Neuronal stem cell (in vitro differentiated cells): ENCODE measurements at regions not wholly inside any gene's neighbourhood (a gene's known extent, or its start where the extent isn't known, plus 50 kb on each side); places are given as distances from the start of the nearest gene placed in this dataset.

Experiments
- DNase-seq: peaks from one replicate; pipeline ENCODE4 v3.0.0-alpha.2; 2013; ENCODE audit warnings: low spot score
- H2AFZ ChIP-seq: one replicate; pipeline ENCODE4 v1.6.1; 2013; ENCODE audit warnings: mild to moderate bottlenecking, low read length, inconsistent platforms
- H2AK5ac ChIP-seq: 2 replicates; pipeline ENCODE4 v1.6.1; 2013; ENCODE audit warnings: low read depth, mild to moderate bottlenecking, inconsistent platforms, low read length, moderate library complexity, mixed read lengths
- H2BK120ac ChIP-seq: 2 replicates; pipeline ENCODE4 v1.6.1; 2013; ENCODE audit warnings: low read depth, mild to moderate bottlenecking, inconsistent platforms, low read length, moderate library complexity, mixed read lengths
- H2BK12ac ChIP-seq: one replicate; pipeline ENCODE4 v1.6.1; 2013; ENCODE audit warnings: low read length, inconsistent platforms
- H2BK15ac ChIP-seq: 2 replicates; pipeline ENCODE4 v1.6.1; 2013; ENCODE audit warnings: mild to moderate bottlenecking, low read length, inconsistent platforms, mixed read lengths
- H2BK5ac ChIP-seq: one replicate; pipeline ENCODE4 v1.6.1; 2013; ENCODE audit warnings: inconsistent platforms, mild to moderate bottlenecking, low read length, moderate library complexity
- H3K14ac ChIP-seq: one replicate; pipeline ENCODE4 v1.6.1; 2013; ENCODE audit warnings: low read length, inconsistent platforms
- H3K18ac ChIP-seq: 2 replicates; pipeline ENCODE4 v1.6.1; 2013; ENCODE audit warnings: low read length, inconsistent platforms
- H3K23ac ChIP-seq: 2 replicates; pipeline ENCODE4 v1.6.1; 2013; ENCODE audit warnings: low read depth, mild to moderate bottlenecking, mixed read lengths, low read length, inconsistent platforms; ENCODE audit not compliant: poor library complexity
- H3K27ac ChIP-seq: replicated peaks from 3 replicates; pipeline ENCODE4 v1.5.1; 2013; ENCODE audit warnings: low read length, inconsistent platforms
- H3K27me3 ChIP-seq, 3 experiments: 2 replicates each; pipeline ENCODE4 v1.6.1; 2013; ENCODE audit warnings: low read length in 3 of 3, mild to moderate bottlenecking in 2 of 3, inconsistent platforms in 1 of 3, low read depth in 1 of 3, mixed read lengths in 1 of 3, moderate library complexity in 1 of 3; ENCODE audit not compliant: control insufficient read depth in 3 of 3, insufficient read depth in 3 of 3
- H3K36me3 ChIP-seq, 2 donors: replicated peaks in 1 of 2; 2 replicates each; pipeline ENCODE4 v1.6.1; 2013; ENCODE audit warnings: low read length in 2 of 2; ENCODE audit not compliant: control insufficient read depth in 2 of 2, insufficient read depth in 2 of 2
- H3K4ac ChIP-seq: 2 replicates; pipeline ENCODE4 v1.6.1; 2013; ENCODE audit warnings: inconsistent platforms, mild to moderate bottlenecking, low read length, moderate library complexity
- H3K4me1 ChIP-seq, 2 donors: 1 replicate in 1 of 2; 2 replicates in 1 of 2; pipeline ENCODE4 v1.6.1; 2013; ENCODE audit warnings: low read length in 2 of 2, low read depth in 1 of 2; ENCODE audit not compliant: control insufficient read depth in 2 of 2, insufficient read depth in 1 of 2
- H3K4me2 ChIP-seq: one replicate; pipeline ENCODE4 v1.6.1; 2013; ENCODE audit warnings: mild to moderate bottlenecking, low read length, inconsistent platforms; ENCODE audit not compliant: insufficient read depth, poor library complexity, severe bottlenecking
- H3K4me3 ChIP-seq, 2 donors: 2 replicates each; pipeline ENCODE4 v1.5.1; 2013; ENCODE audit warnings: low read length in 2 of 2, mild to moderate bottlenecking in 2 of 2, inconsistent platforms in 1 of 2, moderate library complexity in 1 of 2
- H3K79me1 ChIP-seq: one replicate; pipeline ENCODE4 v1.6.1; 2013; ENCODE audit warnings: low read depth, mild to moderate bottlenecking, inconsistent platforms, low read length, moderate library complexity
- H3K9ac ChIP-seq: one replicate; pipeline ENCODE4 v1.6.1; 2013; ENCODE audit warnings: mild to moderate bottlenecking, low read depth, low read length, inconsistent platforms; ENCODE audit not compliant: poor library complexity
- H3K9me3 ChIP-seq, 2 donors: replicated peaks in 1 of 2; 2 replicates each; pipeline versions ENCODE3 to v1.6.1; 2013; ENCODE audit warnings: low read length in 2 of 2, mild to moderate bottlenecking in 2 of 2, inconsistent platforms in 1 of 2, low read depth in 1 of 2, mixed read lengths in 1 of 2, moderate library complexity in 1 of 2; ENCODE audit not compliant: control insufficient read depth in 2 of 2, insufficient read depth in 1 of 2
- H4K8ac ChIP-seq: one replicate; pipeline ENCODE4 v1.6.1; 2013; ENCODE audit warnings: low read depth, mild to moderate bottlenecking, inconsistent platforms, low read length, moderate library complexity
- H4K91ac ChIP-seq: one replicate; pipeline ENCODE4 v1.6.1; 2013; ENCODE audit warnings: low read length, low read depth, mild to moderate bottlenecking, inconsistent platforms; ENCODE audit not compliant: poor library complexity
- WGBS, 2 donors: extraction: QIAGEN DNeasy Blood & Tissue Kit; methylation state at CpG; one replicate each; pipeline ENCODE4 v1.1.7; 2013; ENCODE audit warnings: missing lambda C conversion rate in 2 of 2, mixed read lengths in 1 of 2; ENCODE audit not compliant: insufficient read length in 2 of 2, insufficient replicate concordance in 1 of 2; ENCODE audit errors: extremely low coverage in 2 of 2; 5-methylcytosine and 5-hydroxymethylcytosine counted together

DNA sequence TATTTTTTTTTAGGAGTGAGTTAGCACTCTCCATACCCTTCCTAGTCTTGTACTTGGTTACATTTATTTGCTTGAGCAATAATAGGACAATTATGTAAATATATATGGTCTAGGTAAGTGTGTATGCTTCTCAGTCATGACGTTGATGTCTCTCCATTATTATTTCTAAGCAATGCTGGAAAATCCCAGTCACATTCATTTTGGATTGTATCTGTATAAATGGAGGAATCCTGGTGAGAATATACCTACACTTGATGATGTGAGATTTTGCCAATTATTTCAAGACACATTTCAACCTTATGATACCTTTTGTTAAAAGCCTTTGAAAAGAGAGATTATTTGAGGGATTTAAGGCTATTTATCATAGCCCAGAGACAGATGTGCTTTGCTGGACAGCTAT, 2244.5 kb upstream of the WWC1 start:
- no peak overlapping the region for H4K91ac ChIP-seq
- H3K4ac ChIP-seq, result no peak overlapping the region
- no peak overlapping the region for H2BK120ac ChIP-seq
- H3K36me3 ChIP-seq, result no peaks in the 10 kb centered on the region
- no CpG with 5 or more reads among the region's 1 CpG for WGBS, 2 donors
- no peak overlapping the region for H3K27ac ChIP-seq
- no peak overlapping the region for H2AFZ ChIP-seq
- H3K14ac ChIP-seq, result no peak overlapping the region
- DNase-seq, result no peak
- H4K8ac ChIP-seq, result no peak overlapping the region
- H3K27me3 ChIP-seq, result no peaks in the 10 kb centered on the region
- no peak overlapping the region for H2BK12ac ChIP-seq
- no peak overlapping the region for H2AK5ac ChIP-seq
- no peak overlapping the region for H2BK5ac ChIP-seq
- H3K9ac ChIP-seq, result no peak overlapping the region
- H3K18ac ChIP-seq, result no peak overlapping the region
- H3K4me1 ChIP-seq, result no peaks in the 10 kb centered on the region
- no peaks in the 10 kb centered on the region for H3K9me3 ChIP-seq
- no peak overlapping the region for H2BK15ac ChIP-seq
- H3K79me1 ChIP-seq, result no peaks in the 10 kb centered on the region
- H3K4me2 ChIP-seq, result no peak overlapping the region
- H3K23ac ChIP-seq, result no peak overlapping the region
- H3K4me3 ChIP-seq, result no peak overlapping the region

DNA sequence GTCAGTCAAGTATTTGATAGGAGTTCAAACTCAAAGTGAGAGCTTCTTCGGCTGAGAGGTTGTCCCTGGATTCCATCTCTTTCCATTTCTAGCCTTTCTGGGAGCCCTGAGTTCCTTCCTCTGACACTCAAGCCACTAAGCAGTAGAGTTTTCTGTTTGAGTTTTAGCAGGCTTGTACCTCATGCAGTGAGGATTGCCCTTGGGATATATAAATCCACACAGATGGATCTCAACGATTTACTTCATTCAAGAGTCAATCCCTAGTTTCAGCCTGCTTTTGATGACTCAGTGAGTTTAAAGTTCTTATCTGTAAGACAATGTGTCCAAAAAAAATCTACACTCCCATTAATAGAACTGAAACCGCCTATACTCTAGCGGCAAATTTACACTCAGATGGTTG, 2240.9 kb upstream of the WWC1 start:
- Histone ChIP-seq H3K9ac (no peak overlapping the region), H3K27me3 (no peaks in the 10 kb centered on the region), H3K36me3 (no peaks in the 10 kb centered on the region), H2AK5ac (no peak overlapping the region), H2BK12ac (no peak overlapping the region), H2AFZ (no peak overlapping the region), H3K27ac (no peak overlapping the region), H3K4me3 (no peak overlapping the region), H2BK5ac (no peak overlapping the region), H3K14ac (no peak overlapping the region), H3K9me3 (no peaks in the 10 kb centered on the region), H2BK15ac (no peak overlapping the region), H4K8ac (no peak overlapping the region), H2BK120ac (no peak overlapping the region), H3K4me2 (no peak overlapping the region), H4K91ac (no peak overlapping the region), H3K4me1 (no peaks in the 10 kb centered on the region), H3K18ac (no peak overlapping the region), H3K79me1 (no peaks in the 10 kb centered on the region), H3K4ac (no peak overlapping the region), H3K23ac (no peak overlapping the region)
- WGBS, 2 donors, result no CpG with 5 or more reads among the region's 4 CpGs
- no peak for DNase-seq

DNA sequence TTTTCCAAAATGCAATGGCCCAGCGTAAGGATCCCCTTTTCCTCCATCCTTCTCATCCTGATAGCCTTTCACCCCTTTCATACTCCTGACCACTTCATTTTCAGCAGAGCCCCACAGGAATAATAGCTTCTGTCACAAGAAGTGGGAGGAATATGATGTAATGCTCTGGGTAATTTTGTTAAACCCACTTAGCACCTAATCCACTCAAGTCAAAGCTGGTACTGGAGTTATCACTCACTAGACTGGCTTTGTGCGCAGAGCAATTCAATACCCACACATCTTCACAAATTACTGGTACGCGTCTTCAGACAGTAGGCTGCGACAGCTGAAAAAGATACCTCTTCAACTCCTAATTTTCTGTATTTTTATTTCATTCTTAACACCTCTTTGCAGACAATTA, 2232.8 kb upstream of the WWC1 start:
- Histone ChIP-seq H3K4me3 (no peak overlapping the region), H3K4ac (no peak overlapping the region), H3K36me3 (no peaks in the 10 kb centered on the region), H3K9me3 (no peaks in the 10 kb centered on the region), H2BK5ac (no peak overlapping the region), H2BK15ac (no peak overlapping the region), H3K18ac (no peak overlapping the region), H2BK12ac (no peak overlapping the region), H2AFZ (no peak overlapping the region), H3K4me1 (no peaks in the 10 kb centered on the region), H3K4me2 (no peak overlapping the region), H2AK5ac (no peak overlapping the region), H3K23ac (no peak overlapping the region), H4K91ac (no peak overlapping the region), H2BK120ac (no peak overlapping the region), H3K14ac (no peak overlapping the region), H3K9ac (no peak overlapping the region), H3K79me1 (no peaks in the 10 kb centered on the region), H3K27ac (no peak overlapping the region), H4K8ac (no peak overlapping the region), H3K27me3 (no peaks in the 10 kb centered on the region)
- no peak for DNase-seq
- WGBS, 2 donors, result no CpG with 5 or more reads among the region's 5 CpGs

DNA sequence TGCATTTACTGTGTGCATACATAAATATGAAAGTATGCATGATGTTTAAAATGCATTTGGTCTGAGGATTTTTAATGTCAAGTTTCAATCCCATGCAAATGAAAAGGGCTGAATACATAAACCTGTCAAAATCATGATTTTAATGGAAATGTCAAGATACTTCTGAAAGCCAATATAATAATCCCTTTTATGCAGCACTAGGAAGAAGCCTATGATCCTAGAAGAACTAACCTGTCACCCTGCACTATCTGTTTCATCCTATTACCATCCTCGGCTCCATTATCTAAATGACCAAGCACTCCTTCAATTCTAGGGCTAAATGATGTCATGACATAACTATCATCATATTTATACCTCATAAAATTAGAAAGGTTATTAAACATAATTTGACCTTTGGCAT, 2229.4 kb upstream of the WWC1 start:
- Histone ChIP-seq H4K91ac (no peak overlapping the region), H2BK120ac (no peak overlapping the region), H3K9ac (no peak overlapping the region), H2AK5ac (no peak overlapping the region), H3K79me1 (no peaks in the 10 kb centered on the region), H3K4ac (no peak overlapping the region), H3K36me3 (no peaks in the 10 kb centered on the region), H3K4me1 (no peaks in the 10 kb centered on the region), H3K4me2 (no peak overlapping the region), H3K4me3 (no peak overlapping the region), H3K27ac (no peak overlapping the region), H3K18ac (no peak overlapping the region), H2BK15ac (no peak overlapping the region), H3K9me3 (no peaks in the 10 kb centered on the region), H4K8ac (no peak overlapping the region), H3K14ac (no peak overlapping the region), H2BK5ac (no peak overlapping the region), H3K27me3 (no peaks in the 10 kb centered on the region), H3K23ac (no peak overlapping the region), H2BK12ac (no peak overlapping the region), H2AFZ (no peak overlapping the region)
- DNase-seq, result no peak
- WGBS, 2 donors, result no CpG with 5 or more reads among the region's 1 CpG
